MM.1S (cell line): ENCODE measurements at regions not wholly inside any gene's neighbourhood (a gene's known extent, or its start where the extent isn't known, plus 50 kb on each side); places are given as distances from the start of the nearest gene placed in this dataset.

Experiments used
- EZH2 ChIP-seq: fragments of 300-600 bp; sonication (generic); optimal IDR thresholded peaks from 2 replicates; pipeline ENCODE3; 2017; ENCODE audit warnings: low read depth, mild to moderate bottlenecking, antibody characterized with exemption, low read length, mixed read lengths
- EZH2phosphoT487 ChIP-seq: fragments of 300-600 bp; sonication (generic); IDR thresholded peaks from 2 replicates; pipeline ENCODE4 v1.6.1; 2018; ENCODE audit warnings: antibody characterized with exemption, low read length
- TF ChIP-seq, protein P1 (sequence below): fragments of 300-600 bp; sonication (generic); IDR thresholded peaks from 2 replicates; pipeline ENCODE4 v1.5.1; 2016; ENCODE audit warnings: antibody characterized with exemption, low read length, mixed read lengths

DNA sequence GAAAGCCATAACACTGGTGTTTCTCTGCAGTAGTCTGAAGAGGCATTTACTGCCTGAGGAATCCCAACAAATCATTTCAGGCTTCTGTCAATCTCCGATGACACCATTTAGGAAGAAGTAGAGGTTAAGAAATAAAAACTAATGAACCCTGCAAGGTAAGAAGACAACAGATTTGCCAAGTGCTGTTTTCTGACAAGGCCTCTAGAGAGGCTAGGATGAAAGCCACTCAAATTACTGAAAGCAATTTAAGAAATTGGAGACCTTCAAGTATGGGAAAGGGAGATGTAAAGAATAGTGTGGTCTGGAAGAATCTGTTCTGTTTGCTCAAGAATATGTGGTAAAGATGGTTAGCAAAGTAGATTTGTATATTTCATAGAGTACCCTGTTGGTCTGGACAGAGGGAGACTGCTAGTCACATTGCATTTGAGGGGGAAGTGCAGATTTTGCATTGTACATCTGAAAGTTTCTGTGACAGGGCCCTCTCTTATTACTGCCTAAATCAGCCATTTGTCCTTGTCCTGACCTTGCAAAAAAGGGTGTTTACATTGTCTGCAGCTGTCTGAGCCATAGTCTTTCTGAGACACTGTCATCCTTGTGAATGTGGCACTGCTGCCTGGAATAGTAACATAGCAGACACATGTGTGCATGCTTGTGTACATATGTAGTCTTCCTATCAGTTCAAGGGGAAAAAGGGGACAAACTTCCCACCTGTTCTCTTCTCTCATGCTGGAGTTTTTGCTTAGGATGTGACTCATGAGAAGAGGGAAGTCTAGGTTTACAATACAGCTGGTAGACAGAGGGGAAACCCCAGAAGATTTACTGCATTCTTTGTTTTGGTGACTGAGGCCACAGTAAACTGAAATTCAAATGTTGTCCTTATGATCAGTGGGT, 640.2 kb upstream of the KIRREL3 start:
- TF ChIP-seq, protein P1, sequence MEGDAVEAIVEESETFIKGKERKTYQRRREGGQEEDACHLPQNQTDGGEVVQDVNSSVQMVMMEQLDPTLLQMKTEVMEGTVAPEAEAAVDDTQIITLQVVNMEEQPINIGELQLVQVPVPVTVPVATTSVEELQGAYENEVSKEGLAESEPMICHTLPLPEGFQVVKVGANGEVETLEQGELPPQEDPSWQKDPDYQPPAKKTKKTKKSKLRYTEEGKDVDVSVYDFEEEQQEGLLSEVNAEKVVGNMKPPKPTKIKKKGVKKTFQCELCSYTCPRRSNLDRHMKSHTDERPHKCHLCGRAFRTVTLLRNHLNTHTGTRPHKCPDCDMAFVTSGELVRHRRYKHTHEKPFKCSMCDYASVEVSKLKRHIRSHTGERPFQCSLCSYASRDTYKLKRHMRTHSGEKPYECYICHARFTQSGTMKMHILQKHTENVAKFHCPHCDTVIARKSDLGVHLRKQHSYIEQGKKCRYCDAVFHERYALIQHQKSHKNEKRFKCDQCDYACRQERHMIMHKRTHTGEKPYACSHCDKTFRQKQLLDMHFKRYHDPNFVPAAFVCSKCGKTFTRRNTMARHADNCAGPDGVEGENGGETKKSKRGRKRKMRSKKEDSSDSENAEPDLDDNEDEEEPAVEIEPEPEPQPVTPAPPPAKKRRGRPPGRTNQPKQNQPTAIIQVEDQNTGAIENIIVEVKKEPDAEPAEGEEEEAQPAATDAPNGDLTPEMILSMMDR = no peak
- TF ChIP-seq EZH2 = no peak
- no peak for TF ChIP-seq EZH2phosphoT487
